HG03060 (cell line): ENCODE measurements at regions not wholly inside any gene's neighbourhood (a gene's known extent, or its start where the extent isn't known, plus 50 kb on each side); places are given as distances from the start of the nearest gene placed in this dataset.

Experiments
- ATAC-seq: cut with Tn5 transposase; IDR thresholded peaks from one replicate; pipeline ENCODE4 v1.9.1; 2021; ENCODE audit warnings: low read depth, moderate number of reproducible peaks; ENCODE audit not compliant: unreplicated experiment

DNA sequence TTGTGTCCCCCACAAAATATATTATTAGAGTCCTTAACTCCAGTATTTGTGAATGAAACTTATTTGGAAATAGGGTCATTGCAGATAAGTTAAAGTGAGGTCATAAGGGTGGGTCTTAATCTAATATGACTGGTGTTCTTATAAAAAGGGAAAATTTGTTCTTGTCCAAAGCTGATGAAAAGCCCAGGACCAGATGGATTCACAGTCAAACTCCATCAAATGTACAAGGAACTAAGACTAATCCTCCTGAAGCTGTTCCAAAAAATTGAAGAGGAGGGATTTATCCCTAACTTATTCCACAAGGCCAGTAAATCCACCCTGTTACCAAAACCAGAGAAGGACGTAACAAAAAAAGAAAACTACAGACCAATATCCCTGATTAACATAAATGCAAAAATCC is 56.4 kb upstream of the SLIT3 start:
- ATAC-seq: no peak

DNA sequence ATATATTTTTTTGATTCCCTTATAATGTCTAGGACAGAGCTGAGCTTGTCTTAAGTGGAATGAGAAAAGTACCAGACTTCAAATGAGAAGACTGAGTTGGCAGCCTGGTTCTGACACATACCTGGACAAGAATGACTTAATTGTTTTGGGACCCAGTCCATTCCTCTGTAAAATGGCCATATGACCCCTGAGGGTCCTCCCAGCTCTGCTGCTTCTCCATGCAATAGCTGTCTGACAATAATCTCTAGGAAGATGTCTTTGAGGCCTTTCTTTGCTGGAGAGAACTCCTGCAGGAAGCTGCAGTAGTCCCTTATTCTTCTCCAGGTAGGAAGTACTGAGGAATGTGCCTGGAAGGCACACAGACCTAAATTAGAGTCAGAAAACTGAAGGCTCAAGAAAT is 55.9 kb upstream of the SLIT3 start:
- ATAC-seq: no peak

DNA sequence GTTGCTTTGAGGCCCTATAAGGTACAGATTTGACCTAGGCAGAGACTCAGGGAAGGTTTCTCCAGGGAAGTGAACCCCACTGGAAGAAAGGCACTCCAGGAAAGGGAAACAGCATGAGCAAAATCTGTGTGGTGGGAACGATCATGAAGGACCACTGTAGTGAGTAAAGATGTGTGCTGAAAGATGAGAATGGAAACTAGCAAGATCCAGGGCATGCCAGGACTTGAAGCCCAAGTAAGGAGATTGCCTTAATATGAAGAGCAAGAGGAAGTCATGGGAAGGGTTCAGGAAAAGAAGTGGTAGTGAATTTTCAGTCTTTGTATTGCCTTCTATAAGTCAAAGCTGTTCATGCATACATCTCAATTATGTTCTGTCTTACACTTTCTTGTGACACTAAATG is 55.2 kb upstream of the SLIT3 start:
- ATAC-seq: no peak

DNA sequence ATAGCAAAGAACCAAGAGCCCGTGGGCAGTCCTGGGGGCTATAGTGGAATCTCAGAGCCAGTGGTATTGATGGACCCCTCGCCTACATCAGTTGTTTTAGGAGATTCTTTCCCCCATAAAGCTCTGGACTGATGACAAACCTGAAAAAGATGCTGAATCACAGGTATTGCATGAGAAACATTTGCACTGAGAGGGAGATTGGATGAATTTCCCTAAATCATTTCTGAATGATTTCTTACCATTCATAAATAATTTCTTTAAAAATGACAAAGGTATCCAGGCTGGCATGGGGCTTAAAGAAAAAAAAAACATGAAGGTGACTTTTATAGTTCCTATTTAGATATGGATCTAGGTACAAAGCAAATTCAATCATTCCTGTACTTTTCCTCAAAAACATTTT is 54.0 kb upstream of the SLIT3 start:
- no peak for ATAC-seq

DNA sequence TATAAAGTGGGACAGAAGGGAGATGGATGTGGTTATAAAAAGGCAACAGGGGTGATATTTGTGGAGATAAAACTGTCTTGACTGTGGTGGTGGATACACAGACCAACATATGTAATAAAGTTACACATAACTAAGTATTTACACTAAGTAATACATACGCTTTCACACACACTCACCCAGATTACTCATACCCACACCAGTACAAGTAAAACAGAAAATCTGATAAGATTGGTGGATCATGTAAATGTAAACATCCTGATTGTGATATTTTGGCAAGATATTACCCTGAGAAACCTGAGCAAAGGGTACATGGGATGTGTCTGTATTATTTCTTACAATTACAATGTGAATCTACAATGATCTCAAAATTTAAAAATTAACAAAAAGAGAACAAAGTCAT is 53.3 kb upstream of the SLIT3 start:
- no peak for ATAC-seq

DNA sequence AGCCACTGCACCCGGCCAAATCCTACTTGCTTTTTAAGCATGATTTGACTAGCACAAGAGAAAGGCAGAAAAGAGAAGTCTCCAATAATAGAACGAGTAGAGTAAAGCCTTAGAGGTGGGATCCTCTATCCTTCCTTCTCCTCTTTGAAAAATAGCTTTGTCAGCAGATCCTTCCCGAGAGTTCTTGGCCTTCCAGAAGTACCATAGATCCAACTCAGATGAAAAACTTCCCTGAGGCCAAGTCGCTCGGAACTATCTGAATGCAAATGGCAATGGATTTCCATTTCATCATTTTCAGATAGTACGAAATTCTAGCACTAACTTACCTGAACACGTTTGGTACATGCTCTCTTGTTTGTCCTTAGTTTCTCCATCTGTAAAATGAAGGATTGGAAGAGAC is 52.0 kb upstream of the SLIT3 start:
- no peak for ATAC-seq

DNA sequence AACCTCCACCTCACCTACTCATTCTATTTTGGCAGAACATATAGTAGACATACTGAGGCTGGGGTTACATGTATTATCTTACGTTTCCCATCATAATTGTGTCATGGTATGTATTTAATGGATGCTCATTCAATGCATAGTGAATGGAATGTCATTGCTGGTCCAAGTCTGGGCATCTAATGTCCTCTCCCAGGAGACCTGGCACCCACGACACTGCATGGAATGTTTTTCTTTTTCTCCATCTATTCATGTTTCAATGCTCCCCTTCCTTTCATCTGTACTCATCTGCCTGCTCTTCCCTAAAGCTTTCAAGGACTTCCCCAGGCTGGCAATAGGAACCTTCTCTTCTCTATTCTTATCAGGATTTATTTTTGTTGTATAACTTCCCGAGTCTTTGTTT is 50.8 kb upstream of the SLIT3 start:
- ATAC-seq: no peak

DNA sequence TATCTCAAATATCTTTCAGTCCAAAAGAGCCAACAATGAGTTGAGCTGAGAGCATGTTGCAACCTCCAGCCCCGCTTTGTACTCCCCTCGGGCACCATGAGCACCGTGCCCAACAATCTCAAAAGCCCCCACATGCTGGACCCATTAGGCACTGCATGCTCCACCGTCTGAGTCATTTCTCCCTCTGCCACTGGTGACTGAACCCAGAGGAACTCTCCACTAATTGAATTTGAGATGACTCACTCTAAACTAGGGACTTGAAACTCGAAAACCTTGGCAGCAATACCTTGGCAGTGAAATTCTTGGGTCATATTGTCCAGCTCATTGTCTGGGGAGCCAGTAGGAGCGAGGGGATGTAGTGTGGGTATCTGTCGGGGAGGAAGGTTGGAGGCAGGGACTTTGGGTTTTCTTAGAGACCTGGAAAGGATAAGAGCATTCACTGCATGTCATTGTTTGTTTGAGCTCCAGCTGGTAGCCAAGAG is 49.9 kb upstream of the SLIT3 start:
- no peak for ATAC-seq
